H1 (cell line): ENCODE measurements at regions not wholly inside any gene's neighbourhood (a gene's known extent, or its start where the extent isn't known, plus 50 kb on each side); places are given as distances from the start of the nearest gene placed in this dataset.

Source experiments
- CHD1 ChIP-seq: IDR thresholded peaks from 2 replicates; pipeline ENCODE4 v1.6.1; 2012; ENCODE audit warnings: low read depth, low read length, improper control_type of control experiment
- CREB1 ChIP-seq: IDR thresholded peaks from 2 replicates; pipeline ENCODE4 v1.6.1; 2012; ENCODE audit warnings: inconsistent platforms
- CTBP2 ChIP-seq: IDR thresholded peaks from 2 replicates; pipeline ENCODE4 v1.7.0; 2011; ENCODE audit warnings: borderline replicate concordance, mild to moderate bottlenecking, moderate library complexity, mixed read lengths, low read length; ENCODE audit not compliant: insufficient read depth, insufficient read length
- JUN ChIP-seq: IDR thresholded peaks from 2 replicates; pipeline ENCODE4 v1.6.1; 2011; ENCODE audit warnings: low read depth, mild to moderate bottlenecking, improper control_type of control experiment, low read length
- NANOG ChIP-seq: IDR thresholded peaks from 2 replicates; pipeline ENCODE4 v1.6.1; 2011; ENCODE audit warnings: low read length, low read depth, mild to moderate bottlenecking, inconsistent platforms; ENCODE audit not compliant: insufficient read depth, poor library complexity, severe bottlenecking
- RBBP5 ChIP-seq: IDR thresholded peaks from 2 replicates; pipeline ENCODE4 v1.7.1; 2012; ENCODE audit warnings: low read depth, mild to moderate bottlenecking, inconsistent platforms, low read length, moderate library complexity, borderline replicate concordance
- SAP30 ChIP-seq: fragments of 300-600 bp; sonication (generic); IDR thresholded peaks from 2 replicates; pipeline ENCODE4 v1.7.1; 2012; ENCODE audit warnings: low read length, moderate library complexity, mild to moderate bottlenecking, inconsistent platforms; ENCODE audit not compliant: insufficient read depth, insufficient replicate concordance
- SP1 ChIP-seq: IDR thresholded peaks from 2 replicates; pipeline ENCODE4 v1.6.1; 2011; ENCODE audit warnings: low read depth, low read length
- SP2 ChIP-seq: IDR thresholded peaks from 2 replicates; pipeline ENCODE4 v1.6.1; 2012; ENCODE audit warnings: mild to moderate bottlenecking, low read length, inconsistent platforms
- SP4 ChIP-seq: IDR thresholded peaks from 2 replicates; pipeline ENCODE4 v1.6.1; 2012; ENCODE audit warnings: low read length, inconsistent platforms
- TF ChIP-seq, protein P1 (sequence below): fragments of 300-600 bp; sonication (generic); IDR thresholded peaks from 2 replicates; pipeline ENCODE4 v1.7.1; 2012; ENCODE audit warnings: low read length, moderate library complexity, mild to moderate bottlenecking, inconsistent platforms; ENCODE audit not compliant: insufficient replicate concordance

DNA sequence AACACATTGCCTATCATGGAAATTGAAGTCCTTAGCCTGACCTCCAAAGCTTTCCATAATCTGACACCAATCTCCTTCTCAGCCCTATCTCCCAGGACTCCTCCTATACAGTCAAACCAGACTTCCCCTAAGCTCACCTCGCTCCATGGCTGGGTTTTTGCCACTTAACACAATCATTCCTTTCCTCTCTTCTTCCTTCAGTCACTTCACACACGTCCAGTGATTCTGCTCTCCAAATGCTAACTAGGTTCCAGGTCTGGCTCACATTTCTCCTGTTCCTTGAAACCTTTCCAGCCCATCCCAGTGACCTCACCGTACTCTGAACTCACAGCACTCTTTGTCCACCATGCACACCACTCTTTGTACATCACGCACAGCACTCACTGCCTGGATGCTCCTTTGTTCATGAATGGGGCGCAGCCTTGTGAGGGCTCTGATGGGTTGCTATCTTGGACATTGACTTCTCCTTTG lies 98.4 kb downstream of the GLUL start (continued):
- TF ChIP-seq, protein P1, sequence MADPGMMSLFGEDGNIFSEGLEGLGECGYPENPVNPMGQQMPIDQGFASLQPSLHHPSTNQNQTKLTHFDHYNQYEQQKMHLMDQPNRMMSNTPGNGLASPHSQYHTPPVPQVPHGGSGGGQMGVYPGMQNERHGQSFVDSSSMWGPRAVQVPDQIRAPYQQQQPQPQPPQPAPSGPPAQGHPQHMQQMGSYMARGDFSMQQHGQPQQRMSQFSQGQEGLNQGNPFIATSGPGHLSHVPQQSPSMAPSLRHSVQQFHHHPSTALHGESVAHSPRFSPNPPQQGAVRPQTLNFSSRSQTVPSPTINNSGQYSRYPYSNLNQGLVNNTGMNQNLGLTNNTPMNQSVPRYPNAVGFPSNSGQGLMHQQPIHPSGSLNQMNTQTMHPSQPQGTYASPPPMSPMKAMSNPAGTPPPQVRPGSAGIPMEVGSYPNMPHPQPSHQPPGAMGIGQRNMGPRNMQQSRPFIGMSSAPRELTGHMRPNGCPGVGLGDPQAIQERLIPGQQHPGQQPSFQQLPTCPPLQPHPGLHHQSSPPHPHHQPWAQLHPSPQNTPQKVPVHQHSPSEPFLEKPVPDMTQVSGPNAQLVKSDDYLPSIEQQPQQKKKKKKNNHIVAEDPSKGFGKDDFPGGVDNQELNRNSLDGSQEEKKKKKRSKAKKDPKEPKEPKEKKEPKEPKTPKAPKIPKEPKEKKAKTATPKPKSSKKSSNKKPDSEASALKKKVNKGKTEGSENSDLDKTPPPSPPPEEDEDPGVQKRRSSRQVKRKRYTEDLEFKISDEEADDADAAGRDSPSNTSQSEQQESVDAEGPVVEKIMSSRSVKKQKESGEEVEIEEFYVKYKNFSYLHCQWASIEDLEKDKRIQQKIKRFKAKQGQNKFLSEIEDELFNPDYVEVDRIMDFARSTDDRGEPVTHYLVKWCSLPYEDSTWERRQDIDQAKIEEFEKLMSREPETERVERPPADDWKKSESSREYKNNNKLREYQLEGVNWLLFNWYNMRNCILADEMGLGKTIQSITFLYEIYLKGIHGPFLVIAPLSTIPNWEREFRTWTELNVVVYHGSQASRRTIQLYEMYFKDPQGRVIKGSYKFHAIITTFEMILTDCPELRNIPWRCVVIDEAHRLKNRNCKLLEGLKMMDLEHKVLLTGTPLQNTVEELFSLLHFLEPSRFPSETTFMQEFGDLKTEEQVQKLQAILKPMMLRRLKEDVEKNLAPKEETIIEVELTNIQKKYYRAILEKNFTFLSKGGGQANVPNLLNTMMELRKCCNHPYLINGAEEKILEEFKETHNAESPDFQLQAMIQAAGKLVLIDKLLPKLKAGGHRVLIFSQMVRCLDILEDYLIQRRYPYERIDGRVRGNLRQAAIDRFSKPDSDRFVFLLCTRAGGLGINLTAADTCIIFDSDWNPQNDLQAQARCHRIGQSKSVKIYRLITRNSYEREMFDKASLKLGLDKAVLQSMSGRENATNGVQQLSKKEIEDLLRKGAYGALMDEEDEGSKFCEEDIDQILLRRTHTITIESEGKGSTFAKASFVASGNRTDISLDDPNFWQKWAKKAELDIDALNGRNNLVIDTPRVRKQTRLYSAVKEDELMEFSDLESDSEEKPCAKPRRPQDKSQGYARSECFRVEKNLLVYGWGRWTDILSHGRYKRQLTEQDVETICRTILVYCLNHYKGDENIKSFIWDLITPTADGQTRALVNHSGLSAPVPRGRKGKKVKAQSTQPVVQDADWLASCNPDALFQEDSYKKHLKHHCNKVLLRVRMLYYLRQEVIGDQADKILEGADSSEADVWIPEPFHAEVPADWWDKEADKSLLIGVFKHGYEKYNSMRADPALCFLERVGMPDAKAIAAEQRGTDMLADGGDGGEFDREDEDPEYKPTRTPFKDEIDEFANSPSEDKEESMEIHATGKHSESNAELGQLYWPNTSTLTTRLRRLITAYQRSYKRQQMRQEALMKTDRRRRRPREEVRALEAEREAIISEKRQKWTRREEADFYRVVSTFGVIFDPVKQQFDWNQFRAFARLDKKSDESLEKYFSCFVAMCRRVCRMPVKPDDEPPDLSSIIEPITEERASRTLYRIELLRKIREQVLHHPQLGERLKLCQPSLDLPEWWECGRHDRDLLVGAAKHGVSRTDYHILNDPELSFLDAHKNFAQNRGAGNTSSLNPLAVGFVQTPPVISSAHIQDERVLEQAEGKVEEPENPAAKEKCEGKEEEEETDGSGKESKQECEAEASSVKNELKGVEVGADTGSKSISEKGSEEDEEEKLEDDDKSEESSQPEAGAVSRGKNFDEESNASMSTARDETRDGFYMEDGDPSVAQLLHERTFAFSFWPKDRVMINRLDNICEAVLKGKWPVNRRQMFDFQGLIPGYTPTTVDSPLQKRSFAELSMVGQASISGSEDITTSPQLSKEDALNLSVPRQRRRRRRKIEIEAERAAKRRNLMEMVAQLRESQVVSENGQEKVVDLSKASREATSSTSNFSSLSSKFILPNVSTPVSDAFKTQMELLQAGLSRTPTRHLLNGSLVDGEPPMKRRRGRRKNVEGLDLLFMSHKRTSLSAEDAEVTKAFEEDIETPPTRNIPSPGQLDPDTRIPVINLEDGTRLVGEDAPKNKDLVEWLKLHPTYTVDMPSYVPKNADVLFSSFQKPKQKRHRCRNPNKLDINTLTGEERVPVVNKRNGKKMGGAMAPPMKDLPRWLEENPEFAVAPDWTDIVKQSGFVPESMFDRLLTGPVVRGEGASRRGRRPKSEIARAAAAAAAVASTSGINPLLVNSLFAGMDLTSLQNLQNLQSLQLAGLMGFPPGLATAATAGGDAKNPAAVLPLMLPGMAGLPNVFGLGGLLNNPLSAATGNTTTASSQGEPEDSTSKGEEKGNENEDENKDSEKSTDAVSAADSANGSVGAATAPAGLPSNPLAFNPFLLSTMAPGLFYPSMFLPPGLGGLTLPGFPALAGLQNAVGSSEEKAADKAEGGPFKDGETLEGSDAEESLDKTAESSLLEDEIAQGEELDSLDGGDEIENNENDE, result no peak
- TF ChIP-seq CREB1 (no peak), NANOG (no peak), SP2 (no peak), CTBP2 (no peak), RBBP5 (no peak), SP1 (no peak), CHD1 (no peak), SP4 (no peak), SAP30 (no peak), JUN (no peak)
